GM12892 (cell line): ENCODE measurements at regions not wholly inside any gene's neighbourhood (a gene's known extent, or its start where the extent isn't known, plus 50 kb on each side); places are given as distances from the start of the nearest gene placed in this dataset.

Experiments used
- POLR2A ChIP-seq: IDR thresholded peaks from 2 replicates; pipeline ENCODE4 v1.6.1; 2011; ENCODE audit warnings: low read depth, low read length, control low read depth
- POLR2AphosphoS5 ChIP-seq: IDR thresholded peaks from 2 replicates; pipeline ENCODE4 v1.6.1; 2011; ENCODE audit warnings: low read depth, low read length, control low read depth

DNA sequence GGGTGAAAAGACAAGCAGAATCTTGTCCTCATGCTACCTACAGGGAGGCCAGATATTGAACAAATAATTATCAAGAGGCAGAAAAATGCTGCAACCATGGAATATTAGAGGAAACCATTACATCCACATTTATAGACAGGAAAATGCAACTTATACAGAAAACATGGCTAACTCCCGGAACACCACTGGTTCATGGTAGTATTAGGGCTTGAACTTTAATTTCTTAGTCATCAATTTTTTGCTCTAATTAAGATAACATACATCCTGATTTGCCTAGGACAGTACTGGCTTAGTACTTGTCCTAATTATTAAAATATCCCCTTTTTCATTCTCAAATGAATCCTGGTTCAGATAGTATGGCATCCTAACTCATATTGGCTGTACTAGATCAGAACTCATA, 76.3 kb upstream of the TGFBR2 start:
- no peak for TF ChIP-seq POLR2A
- TF ChIP-seq POLR2AphosphoS5 = no peak
